ENCODE measurements at regions not wholly inside any gene's neighbourhood (a gene's known extent, or its start where the extent isn't known, plus 50 kb on each side); places are given as distances from the start of the nearest gene placed in this dataset.

DNA sequence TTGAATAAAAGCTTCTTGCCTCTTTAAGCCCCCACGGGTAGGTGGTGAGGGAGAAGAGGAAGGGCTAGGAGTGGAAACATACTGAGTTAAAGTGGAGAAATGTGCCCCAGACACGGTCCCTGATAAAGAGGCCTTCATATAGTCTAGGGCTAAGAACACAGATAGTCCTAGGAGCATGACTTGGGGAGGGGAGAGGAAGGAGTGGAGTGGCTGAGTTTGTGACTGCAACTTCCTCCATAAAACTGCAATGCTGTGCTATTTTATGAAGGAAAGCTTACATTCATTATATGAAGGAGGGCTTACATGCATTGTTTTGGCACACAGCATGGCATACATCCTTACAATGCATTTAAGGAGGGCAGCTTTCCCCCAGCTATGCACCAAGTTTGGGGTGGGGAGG is 1129.4 kb upstream of the LRRTM3 start:
- Histone ChIP-seq H3K27me3 (no peaks in the 10 kb centered on the region), H3K4me3 (no peak overlapping the region), H3K4me1 (no peaks in the 10 kb centered on the region), H3K36me3 (no peaks in the 10 kb centered on the region), H3K9me3 (no peaks in the 10 kb centered on the region), H3K27ac (no peak overlapping the region)
- no peak for DNase-seq (ENCODE audit: low spot score)
- TF ChIP-seq, protein P1, sequence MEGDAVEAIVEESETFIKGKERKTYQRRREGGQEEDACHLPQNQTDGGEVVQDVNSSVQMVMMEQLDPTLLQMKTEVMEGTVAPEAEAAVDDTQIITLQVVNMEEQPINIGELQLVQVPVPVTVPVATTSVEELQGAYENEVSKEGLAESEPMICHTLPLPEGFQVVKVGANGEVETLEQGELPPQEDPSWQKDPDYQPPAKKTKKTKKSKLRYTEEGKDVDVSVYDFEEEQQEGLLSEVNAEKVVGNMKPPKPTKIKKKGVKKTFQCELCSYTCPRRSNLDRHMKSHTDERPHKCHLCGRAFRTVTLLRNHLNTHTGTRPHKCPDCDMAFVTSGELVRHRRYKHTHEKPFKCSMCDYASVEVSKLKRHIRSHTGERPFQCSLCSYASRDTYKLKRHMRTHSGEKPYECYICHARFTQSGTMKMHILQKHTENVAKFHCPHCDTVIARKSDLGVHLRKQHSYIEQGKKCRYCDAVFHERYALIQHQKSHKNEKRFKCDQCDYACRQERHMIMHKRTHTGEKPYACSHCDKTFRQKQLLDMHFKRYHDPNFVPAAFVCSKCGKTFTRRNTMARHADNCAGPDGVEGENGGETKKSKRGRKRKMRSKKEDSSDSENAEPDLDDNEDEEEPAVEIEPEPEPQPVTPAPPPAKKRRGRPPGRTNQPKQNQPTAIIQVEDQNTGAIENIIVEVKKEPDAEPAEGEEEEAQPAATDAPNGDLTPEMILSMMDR (IDR thresholded peaks at IDR 0.05), result no peak

DNA sequence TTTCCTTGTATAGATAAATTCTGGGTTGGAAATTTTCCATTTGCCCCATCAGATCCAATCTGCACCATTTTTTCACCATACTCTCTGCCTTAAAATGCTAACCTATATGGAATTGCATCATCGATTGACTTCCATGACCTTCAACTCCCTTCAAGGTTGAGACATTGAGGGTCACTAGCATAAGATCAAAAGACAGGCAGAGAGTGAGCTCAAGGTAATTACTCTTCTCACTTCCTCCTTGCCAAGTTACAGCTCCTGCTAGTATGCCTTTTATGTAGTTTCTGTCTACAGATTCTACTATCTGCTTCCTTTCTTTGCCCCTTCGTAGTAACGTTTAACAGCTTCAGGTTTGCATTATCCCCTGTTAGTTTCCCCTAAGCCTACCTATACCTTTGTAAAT is 1127.7 kb upstream of the LRRTM3 start:
- no peaks in the 10 kb centered on the region for H3K36me3 ChIP-seq
- DNase-seq (ENCODE audit: low spot score), result no peak
- no peaks in the 10 kb centered on the region for H3K9me3 ChIP-seq
- H3K27ac ChIP-seq, result no peak overlapping the region
- H3K4me1 ChIP-seq, result no peaks in the 10 kb centered on the region
- no peaks in the 10 kb centered on the region for H3K27me3 ChIP-seq
- TF ChIP-seq, protein P1 (IDR thresholded peaks at IDR 0.05), result no peak
- H3K4me3 ChIP-seq, result no peak overlapping the region

DNA sequence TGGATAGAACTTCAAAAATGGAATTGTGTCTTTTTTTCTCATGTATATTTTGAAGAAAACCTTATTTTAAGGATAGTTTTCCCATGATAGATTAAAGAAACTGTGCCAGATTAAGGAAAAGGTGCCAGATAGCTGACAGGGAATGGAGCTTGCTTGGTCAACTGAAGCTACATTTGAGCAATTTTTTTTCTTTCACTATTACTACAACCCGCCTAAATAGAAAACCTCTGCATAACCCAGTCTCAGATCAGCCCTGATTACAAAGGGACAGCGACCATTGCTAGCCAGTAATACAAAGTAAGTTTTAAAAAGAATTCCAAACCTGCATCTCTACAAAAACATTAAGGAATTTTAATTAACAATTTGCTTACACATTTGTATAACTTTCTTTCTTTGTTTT is 1123.4 kb upstream of the LRRTM3 start:
- TF ChIP-seq, protein P1 (IDR thresholded peaks at IDR 0.05), result no peak
- Histone ChIP-seq H3K9me3 (no peaks in the 10 kb centered on the region), H3K36me3 (no peaks in the 10 kb centered on the region), H3K27me3 (no peaks in the 10 kb centered on the region), H3K27ac (no peak overlapping the region), H3K4me3 (no peak overlapping the region), H3K4me1 (no peaks in the 10 kb centered on the region)
- no peak for DNase-seq (ENCODE audit: low spot score)

DNA sequence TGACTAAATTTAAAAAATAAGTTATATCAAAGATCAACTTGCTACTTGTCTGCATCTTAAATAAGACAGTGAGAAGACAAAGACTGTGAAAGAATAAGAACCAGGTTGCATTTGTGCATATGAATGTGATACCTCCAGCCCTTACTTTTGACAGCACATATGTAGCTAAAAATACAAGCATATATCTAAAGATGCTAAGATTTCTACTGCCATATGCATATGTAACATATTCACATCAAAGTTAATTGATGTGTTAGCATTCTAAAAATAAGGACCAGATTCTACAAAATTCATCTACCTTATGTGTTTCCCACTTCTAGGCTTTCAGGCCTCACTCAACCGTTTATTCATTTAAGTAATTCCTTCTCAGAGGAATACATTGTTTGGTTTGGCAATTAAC is 1120.3 kb upstream of the LRRTM3 start:
- Histone ChIP-seq H3K36me3 (no peaks in the 10 kb centered on the region), H3K27me3 (no peaks in the 10 kb centered on the region), H3K9me3 (no peaks in the 10 kb centered on the region), H3K4me1 (no peaks in the 10 kb centered on the region), H3K4me3 (no peak overlapping the region), H3K27ac (no peak overlapping the region)
- TF ChIP-seq, protein P1 (IDR thresholded peaks at IDR 0.05), result no peak
- DNase-seq (ENCODE audit: low spot score), result no peak

DNA sequence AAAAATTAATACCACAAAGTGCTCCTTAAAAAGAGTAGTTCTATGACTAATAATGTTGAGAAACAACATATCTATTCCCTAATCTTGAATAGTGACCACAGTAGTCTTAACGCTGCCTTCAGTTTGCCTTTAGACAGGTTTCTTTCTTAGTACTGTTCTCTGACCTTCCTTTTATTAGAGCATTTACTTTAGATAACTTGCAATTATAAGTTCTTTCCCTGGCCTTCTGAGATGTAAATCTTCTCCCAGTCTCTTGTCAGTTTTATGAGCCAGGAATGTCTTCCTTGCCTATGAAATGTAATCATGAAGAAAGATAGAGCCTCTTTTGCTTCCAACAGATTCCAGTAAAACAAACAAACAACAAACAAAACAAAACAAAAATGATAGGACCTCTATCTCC is 1119.8 kb upstream of the LRRTM3 start:
- Histone ChIP-seq H3K9me3 (no peaks in the 10 kb centered on the region), H3K4me3 (no peak overlapping the region), H3K36me3 (no peaks in the 10 kb centered on the region), H3K27me3 (no peaks in the 10 kb centered on the region), H3K4me1 (no peaks in the 10 kb centered on the region), H3K27ac (no peak overlapping the region)
- TF ChIP-seq, protein P1 (IDR thresholded peaks at IDR 0.05), result no peak
- DNase-seq (ENCODE audit: low spot score), result no peak

DNA sequence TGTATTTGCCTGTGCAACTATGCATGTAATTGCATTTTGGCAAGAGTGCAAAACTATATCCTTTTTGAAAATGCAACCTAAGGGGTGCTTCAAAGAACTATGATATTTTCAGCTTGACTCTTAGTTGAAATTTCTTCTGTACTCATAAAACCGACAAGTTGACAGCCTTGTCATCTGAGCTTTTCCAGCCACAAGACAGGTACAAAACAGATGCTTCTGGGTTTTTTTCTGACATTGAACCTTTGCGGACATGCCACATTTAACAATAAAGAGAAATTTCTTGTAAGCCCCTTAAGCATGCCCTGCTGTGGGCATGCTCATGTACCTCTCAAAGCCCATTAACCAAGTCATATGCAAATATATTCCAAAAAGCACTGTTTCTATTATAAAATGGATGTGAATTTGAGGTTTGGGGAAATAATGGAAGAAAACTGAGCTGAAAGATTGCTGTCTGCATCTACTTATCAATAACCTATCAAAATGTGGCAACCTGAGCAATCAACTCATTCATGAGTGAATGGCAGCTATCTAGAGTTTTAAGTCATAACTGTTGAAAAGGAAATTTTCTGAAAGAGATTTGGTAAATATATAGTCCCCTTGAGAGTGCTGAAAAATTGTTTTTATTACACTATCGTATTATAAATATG is 1117.0 kb upstream of the LRRTM3 start:
- no peaks in the 10 kb centered on the region for H3K36me3 ChIP-seq
- H3K9me3 ChIP-seq, result no peaks in the 10 kb centered on the region
- no peak for DNase-seq (ENCODE audit: low spot score)
- no peak overlapping the region for H3K4me3 ChIP-seq
- no peaks in the 10 kb centered on the region for H3K27me3 ChIP-seq
- no peaks in the 10 kb centered on the region for H3K4me1 ChIP-seq
- no peak overlapping the region for H3K27ac ChIP-seq
- TF ChIP-seq, protein P1 (IDR thresholded peaks at IDR 0.05), result no peak
